ENCODE measurements at regions not wholly inside any gene's neighbourhood (a gene's known extent, or its start where the extent isn't known, plus 50 kb on each side); places are given as distances from the start of the nearest gene placed in this dataset.

DNA sequence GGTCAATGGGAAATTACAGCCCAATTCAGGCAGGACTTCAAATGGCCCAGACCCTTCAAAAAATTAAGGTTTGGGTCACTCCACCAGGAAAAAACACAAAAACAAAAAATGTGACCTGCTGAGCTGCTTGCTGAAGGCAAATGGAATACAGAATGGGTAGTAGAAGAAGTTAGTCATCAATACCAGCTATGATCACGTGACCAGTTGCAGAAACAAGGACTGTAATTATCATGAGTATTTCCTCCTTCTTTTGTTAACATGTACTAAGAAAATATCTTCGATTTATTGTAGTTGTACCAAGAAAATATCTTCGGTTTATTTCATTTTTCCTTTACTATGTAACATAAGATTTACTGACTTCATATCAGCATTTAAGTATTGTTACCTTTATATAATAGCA, 1183.6 kb downstream of the CDH8 start:
- Histone ChIP-seq H3K36me3 (ENCODE audit: control insufficient read depth, low read length) (no peaks in the 10 kb centered on the region), H4K20me1 (ENCODE audit: control insufficient read depth, insufficient read depth, low read depth, low read length) (no peaks in the 10 kb centered on the region), H3F3A (ENCODE audit: control insufficient read depth, insufficient read depth) (no peaks in the 10 kb centered on the region), H3K9me3 (ENCODE audit: control insufficient read depth, insufficient read depth, low read length) (no peaks in the 10 kb centered on the region), H3K4me3 (ENCODE audit: low read length) (no peak overlapping the region), H3K27me3 (ENCODE audit: control insufficient read depth, low read length) (no peaks in the 10 kb centered on the region), H3K4me1 (ENCODE audit: control insufficient read depth, low read length) (no peaks in the 10 kb centered on the region), H3K79me2 (ENCODE audit: control insufficient read depth, low read length) (no peaks in the 10 kb centered on the region), H3K4me2 (ENCODE audit: low read length) (no peak overlapping the region), H3K9me2 (replicated peaks; ENCODE audit: control insufficient read depth, low read length) (no peaks in the 10 kb centered on the region), H3K27ac (ENCODE audit: low read depth, low read length) (no peak overlapping the region)
- TF ChIP-seq EZH2phosphoT487 (IDR thresholded peaks at IDR 0.05; ENCODE audit: borderline replicate concordance, low read length) = no peak
- TF ChIP-seq, protein P1, sequence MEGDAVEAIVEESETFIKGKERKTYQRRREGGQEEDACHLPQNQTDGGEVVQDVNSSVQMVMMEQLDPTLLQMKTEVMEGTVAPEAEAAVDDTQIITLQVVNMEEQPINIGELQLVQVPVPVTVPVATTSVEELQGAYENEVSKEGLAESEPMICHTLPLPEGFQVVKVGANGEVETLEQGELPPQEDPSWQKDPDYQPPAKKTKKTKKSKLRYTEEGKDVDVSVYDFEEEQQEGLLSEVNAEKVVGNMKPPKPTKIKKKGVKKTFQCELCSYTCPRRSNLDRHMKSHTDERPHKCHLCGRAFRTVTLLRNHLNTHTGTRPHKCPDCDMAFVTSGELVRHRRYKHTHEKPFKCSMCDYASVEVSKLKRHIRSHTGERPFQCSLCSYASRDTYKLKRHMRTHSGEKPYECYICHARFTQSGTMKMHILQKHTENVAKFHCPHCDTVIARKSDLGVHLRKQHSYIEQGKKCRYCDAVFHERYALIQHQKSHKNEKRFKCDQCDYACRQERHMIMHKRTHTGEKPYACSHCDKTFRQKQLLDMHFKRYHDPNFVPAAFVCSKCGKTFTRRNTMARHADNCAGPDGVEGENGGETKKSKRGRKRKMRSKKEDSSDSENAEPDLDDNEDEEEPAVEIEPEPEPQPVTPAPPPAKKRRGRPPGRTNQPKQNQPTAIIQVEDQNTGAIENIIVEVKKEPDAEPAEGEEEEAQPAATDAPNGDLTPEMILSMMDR (IDR thresholded peaks at IDR 0.05; ENCODE audit: low read depth, low read length, poor library complexity, severe bottlenecking) = no peak

DNA sequence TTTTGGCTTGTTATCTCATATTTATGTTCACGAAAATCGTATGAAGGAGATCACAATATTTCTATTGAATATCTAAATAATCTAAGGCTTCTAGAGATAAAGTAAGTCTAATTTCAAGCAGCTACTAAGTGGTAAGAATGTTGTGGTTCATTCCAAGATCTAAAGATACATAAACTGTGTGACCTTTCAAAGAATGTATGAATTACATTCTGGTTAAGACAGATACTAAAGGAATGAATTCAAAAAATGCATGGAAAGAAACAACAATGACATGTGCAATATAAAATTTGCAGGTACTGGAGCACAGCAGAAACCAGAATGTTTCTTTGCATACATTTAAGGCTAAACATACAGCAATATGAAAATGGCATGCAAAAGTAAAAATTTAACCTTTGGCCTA, 1214.6 kb downstream of the CDH8 start:
- Histone ChIP-seq H3K27me3 (ENCODE audit: control insufficient read depth, low read length) (no peaks in the 10 kb centered on the region), H3K4me1 (ENCODE audit: control insufficient read depth, low read length) (no peaks in the 10 kb centered on the region), H3K79me2 (ENCODE audit: control insufficient read depth, low read length) (no peaks in the 10 kb centered on the region), H3F3A (ENCODE audit: control insufficient read depth, insufficient read depth) (no peaks in the 10 kb centered on the region), H4K20me1 (ENCODE audit: control insufficient read depth, insufficient read depth, low read depth, low read length) (no peaks in the 10 kb centered on the region), H3K27ac (ENCODE audit: low read depth, low read length) (no peak overlapping the region), H3K9me2 (replicated peaks; ENCODE audit: control insufficient read depth, low read length) (no peaks in the 10 kb centered on the region), H3K4me2 (ENCODE audit: low read length) (no peak overlapping the region), H3K9me3 (ENCODE audit: control insufficient read depth, insufficient read depth, low read length) (no peaks in the 10 kb centered on the region), H3K4me3 (ENCODE audit: low read length) (no peak overlapping the region), H3K36me3 (ENCODE audit: control insufficient read depth, low read length) (no peaks in the 10 kb centered on the region)
- no peak for TF ChIP-seq EZH2phosphoT487 (IDR thresholded peaks at IDR 0.05; ENCODE audit: borderline replicate concordance, low read length)
- TF ChIP-seq, protein P1 (IDR thresholded peaks at IDR 0.05; ENCODE audit: low read depth, low read length, poor library complexity, severe bottlenecking) = no peak

DNA sequence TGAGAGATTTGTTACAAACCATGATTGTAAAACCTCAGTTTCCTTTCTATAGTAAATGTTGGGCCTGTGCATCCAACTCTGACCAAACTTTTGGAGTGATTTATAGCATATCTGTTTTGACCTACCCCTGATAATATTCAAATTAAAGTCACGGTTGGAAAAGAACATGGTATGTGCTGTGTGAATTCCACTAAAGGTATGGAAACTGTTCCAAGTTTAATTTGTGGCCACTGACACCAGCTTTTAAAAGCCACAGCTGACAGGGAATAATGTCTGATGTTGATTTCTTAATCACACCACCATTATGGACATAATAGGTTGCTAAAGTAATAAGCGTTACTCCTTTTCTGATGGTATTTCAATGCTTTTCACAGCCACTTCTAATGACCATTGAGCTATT, 1215.9 kb downstream of the CDH8 start:
- H3K79me2 ChIP-seq (ENCODE audit: control insufficient read depth, low read length) = no peaks in the 10 kb centered on the region
- H3K27me3 ChIP-seq (ENCODE audit: control insufficient read depth, low read length) = no peaks in the 10 kb centered on the region
- no peaks in the 10 kb centered on the region for H3K9me2 ChIP-seq (replicated peaks; ENCODE audit: control insufficient read depth, low read length)
- no peak overlapping the region for H3K4me3 ChIP-seq (ENCODE audit: low read length)
- no peaks in the 10 kb centered on the region for H3F3A ChIP-seq (ENCODE audit: control insufficient read depth, insufficient read depth)
- no peaks in the 10 kb centered on the region for H3K36me3 ChIP-seq (ENCODE audit: control insufficient read depth, low read length)
- H3K27ac ChIP-seq (ENCODE audit: low read depth, low read length) = no peak overlapping the region
- H3K4me1 ChIP-seq (ENCODE audit: control insufficient read depth, low read length) = no peaks in the 10 kb centered on the region
- H3K9me3 ChIP-seq (ENCODE audit: control insufficient read depth, insufficient read depth, low read length) = no peaks in the 10 kb centered on the region
- H3K4me2 ChIP-seq (ENCODE audit: low read length) = no peak overlapping the region
- TF ChIP-seq, protein P1 (IDR thresholded peaks at IDR 0.05; ENCODE audit: low read depth, low read length, poor library complexity, severe bottlenecking) = no peak
- TF ChIP-seq EZH2phosphoT487 (IDR thresholded peaks at IDR 0.05; ENCODE audit: borderline replicate concordance, low read length) = no peak
- no peaks in the 10 kb centered on the region for H4K20me1 ChIP-seq (ENCODE audit: control insufficient read depth, insufficient read depth, low read depth, low read length)

DNA sequence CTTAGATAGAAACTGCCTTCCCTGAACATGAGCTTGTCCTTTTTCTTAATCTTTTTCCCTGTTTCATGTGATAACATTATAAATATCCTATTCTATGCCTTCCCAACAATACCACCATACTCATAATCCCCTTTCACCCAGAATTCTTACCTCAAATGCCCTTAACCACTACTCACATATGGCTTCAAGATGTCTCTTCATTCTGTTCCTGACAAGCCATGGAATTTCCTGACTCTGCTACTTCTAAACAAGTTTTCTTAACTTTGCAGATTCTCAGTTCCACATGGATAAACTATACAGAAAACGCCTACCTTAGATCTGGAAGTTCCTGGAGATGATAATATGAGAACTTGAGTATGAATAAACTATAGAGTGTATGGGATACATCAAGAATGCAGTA, 1217.8 kb downstream of the CDH8 start:
- Histone ChIP-seq H3K4me2 (ENCODE audit: low read length) (no peak overlapping the region), H3F3A (ENCODE audit: control insufficient read depth, insufficient read depth) (no peaks in the 10 kb centered on the region), H4K20me1 (ENCODE audit: control insufficient read depth, insufficient read depth, low read depth, low read length) (no peaks in the 10 kb centered on the region), H3K79me2 (ENCODE audit: control insufficient read depth, low read length) (no peaks in the 10 kb centered on the region), H3K27me3 (ENCODE audit: control insufficient read depth, low read length) (no peaks in the 10 kb centered on the region), H3K9me2 (replicated peaks; ENCODE audit: control insufficient read depth, low read length) (no peaks in the 10 kb centered on the region), H3K9me3 (ENCODE audit: control insufficient read depth, insufficient read depth, low read length) (no peaks in the 10 kb centered on the region), H3K4me3 (ENCODE audit: low read length) (no peak overlapping the region), H3K27ac (ENCODE audit: low read depth, low read length) (no peak overlapping the region), H3K36me3 (ENCODE audit: control insufficient read depth, low read length) (no peaks in the 10 kb centered on the region), H3K4me1 (ENCODE audit: control insufficient read depth, low read length) (no peaks in the 10 kb centered on the region)
- TF ChIP-seq EZH2phosphoT487 (IDR thresholded peaks at IDR 0.05; ENCODE audit: borderline replicate concordance, low read length) = no peak
- TF ChIP-seq, protein P1 (IDR thresholded peaks at IDR 0.05; ENCODE audit: low read depth, low read length, poor library complexity, severe bottlenecking) = no peak

Data from DOHH2 (cell line).